ENCODE measurements at regions not wholly inside any gene's neighbourhood (a gene's known extent, or its start where the extent isn't known, plus 50 kb on each side); places are given as distances from the start of the nearest gene placed in this dataset.

DNA sequence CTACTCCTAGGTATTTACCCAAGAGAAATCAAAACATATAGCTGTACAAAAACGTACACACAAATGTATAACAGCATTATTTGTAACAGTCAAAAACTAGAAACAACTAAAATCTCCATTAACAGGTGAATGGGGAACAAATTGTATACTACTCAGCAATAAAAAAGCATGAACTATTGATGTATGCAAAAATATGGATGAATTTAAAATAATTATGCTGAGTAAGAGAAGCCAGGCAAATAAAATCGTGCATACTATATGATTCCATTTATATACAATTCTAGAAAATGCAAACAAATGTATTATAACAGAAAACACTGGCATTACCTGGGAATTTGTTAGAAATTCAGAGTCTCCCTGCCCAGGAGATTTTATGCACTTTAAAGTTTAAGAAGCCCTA, 150.1 kb downstream of the GDAP2 start:
- TF ChIP-seq POLR2A (IDR thresholded peaks at IDR 0.05) = no peak
- TF ChIP-seq, protein P1, sequence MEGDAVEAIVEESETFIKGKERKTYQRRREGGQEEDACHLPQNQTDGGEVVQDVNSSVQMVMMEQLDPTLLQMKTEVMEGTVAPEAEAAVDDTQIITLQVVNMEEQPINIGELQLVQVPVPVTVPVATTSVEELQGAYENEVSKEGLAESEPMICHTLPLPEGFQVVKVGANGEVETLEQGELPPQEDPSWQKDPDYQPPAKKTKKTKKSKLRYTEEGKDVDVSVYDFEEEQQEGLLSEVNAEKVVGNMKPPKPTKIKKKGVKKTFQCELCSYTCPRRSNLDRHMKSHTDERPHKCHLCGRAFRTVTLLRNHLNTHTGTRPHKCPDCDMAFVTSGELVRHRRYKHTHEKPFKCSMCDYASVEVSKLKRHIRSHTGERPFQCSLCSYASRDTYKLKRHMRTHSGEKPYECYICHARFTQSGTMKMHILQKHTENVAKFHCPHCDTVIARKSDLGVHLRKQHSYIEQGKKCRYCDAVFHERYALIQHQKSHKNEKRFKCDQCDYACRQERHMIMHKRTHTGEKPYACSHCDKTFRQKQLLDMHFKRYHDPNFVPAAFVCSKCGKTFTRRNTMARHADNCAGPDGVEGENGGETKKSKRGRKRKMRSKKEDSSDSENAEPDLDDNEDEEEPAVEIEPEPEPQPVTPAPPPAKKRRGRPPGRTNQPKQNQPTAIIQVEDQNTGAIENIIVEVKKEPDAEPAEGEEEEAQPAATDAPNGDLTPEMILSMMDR (IDR thresholded peaks at IDR 0.05) = no peak

All from transverse colon (tissue), 3 donors.